ENCODE measurements at regions not wholly inside any gene's neighbourhood (a gene's known extent, or its start where the extent isn't known, plus 50 kb on each side); places are given as distances from the start of the nearest gene placed in this dataset.

- no peak for DNase-seq
Observed at GRCh38 chr10:43000651-43001426, 76.0 kb upstream of the RET start.

GRCh38 chr10:43001427-43001795 is 75.5 kb upstream of the RET start:
- Histone ChIP-seq H3K27ac (no peak overlapping the region), H3K4me3 (no peak overlapping the region), H3K27me3 (peaks cover 0 to 7% (median 0%) of the 10 kb centered on the region in 7 donors), H3K4me1 (no peaks in the 10 kb centered on the region), H3K9me3 (no peaks in the 10 kb centered on the region), H3K36me3 (no peaks in the 10 kb centered on the region)
- DNase-seq (no peak), ATAC-seq (no peak)
- TF ChIP-seq CTCF (IDR thresholded peaks at IDR 0.05), result no peak
- intact Hi-C loops (cut with DNase I), result loop anchor here in 1 of 10 donors (5.0 kb wide), 1 partner anchor 1451 kb away; no protein-coding TSS in a partner anchor
- 86 to 95% methylated on average over 3 of the region's 3 CpGs for WGBS, 2 donors

More at GRCh38 chr10:43000651-43001426, 76.0 kb upstream of the RET start:
- Histone ChIP-seq H3K27me3 (peaks cover 0 to 7% (median 0%) of the 10 kb centered on the region in 7 donors), H3K36me3 (no peaks in the 10 kb centered on the region), H3K4me1 (no peaks in the 10 kb centered on the region), H3K4me3 (no peak overlapping the region), H3K27ac (no peak overlapping the region), H3K9me3 (no peaks in the 10 kb centered on the region)
- WGBS, 2 donors, result 71 to 73% methylated on average over 16 of the region's 16 CpGs
- peak in 1 of 8 donors; percentile 14 for ATAC-seq
- intact Hi-C loops (cut with DNase I), result loop anchor here in 1 of 10 donors (5.0 kb wide), 1 partner anchor 1451 kb away; no protein-coding TSS in a partner anchor
- no peak for TF ChIP-seq CTCF (IDR thresholded peaks at IDR 0.05)

- Histone ChIP-seq H3K4me3 (no peak overlapping the region), H3K9me3 (no peaks in the 10 kb centered on the region), H3K27me3 (peaks cover 0 to 7% (median 0%) of the 10 kb centered on the region in 7 donors), H3K27ac (no peak overlapping the region), H3K4me1 (no peaks in the 10 kb centered on the region), H3K36me3 (no peaks in the 10 kb centered on the region)
- DNase-seq (no peak), ATAC-seq (no peak)
- 57 to 65% methylated on average over 6 of the region's 6 CpGs for WGBS, 2 donors
- no peak for TF ChIP-seq CTCF (IDR thresholded peaks at IDR 0.05)
- intact Hi-C loops (cut with DNase I), result loop anchor here in 1 of 10 donors (5.0 kb wide), 1 partner anchor 1450 kb away; no protein-coding TSS in a partner anchor
Observed at GRCh38 chr10:43002596-43002995, 74.3 kb upstream of the RET start.

- intact Hi-C loops (cut with DNase I), result no loop called here
- H3K4me1 ChIP-seq, result no peaks in the 10 kb centered on the region
- ATAC-seq (no peak), DNase-seq (no peak)
- peaks cover 0 to 9% (median 0%) of the 10 kb centered on the region in 7 donors for H3K27me3 ChIP-seq
- no peak overlapping the region for H3K27ac ChIP-seq
- H3K9me3 ChIP-seq, result peaks cover 0 to 19% (median 0%) of the 10 kb centered on the region in 11 donors
- H3K36me3 ChIP-seq, result no peaks in the 10 kb centered on the region
- no peak overlapping the region for H3K4me3 ChIP-seq
- WGBS, 2 donors, result 81 to 84% methylated on average over 1 of the region's 1 CpG
- no peak for TF ChIP-seq CTCF (IDR thresholded peaks at IDR 0.05)
Observed at GRCh38 chr10:43006490-43006889, 70.4 kb upstream of the RET start.
